SK-N-MC (cell line): ENCODE measurements at regions not wholly inside any gene's neighbourhood (a gene's known extent, or its start where the extent isn't known, plus 50 kb on each side); places are given as distances from the start of the nearest gene placed in this dataset.

Source experiments
- EZH2 ChIP-seq: fragments of 200-600 bp; sonication (generic); IDR thresholded peaks from one replicate; pipeline ENCODE4 v1.6.1; 2017; ENCODE audit warnings: antibody characterized with exemption
- FOXP2 ChIP-seq: optimal IDR thresholded peaks from 2 replicates; pipeline ENCODE3; 2011; ENCODE audit warnings: mild to moderate bottlenecking, moderate library complexity; ENCODE audit not compliant: insufficient read depth; ENCODE audit errors: extremely low read length, control extremely low read depth

GRCh38 chr5:160484678-160485077 lies 63.0 kb downstream of the PTTG1 start:
- no peak for TF ChIP-seq FOXP2
- no peak for TF ChIP-seq EZH2
